Astrocyte of the cerebellum (primary cell): ENCODE measurements at regions not wholly inside any gene's neighbourhood (a gene's known extent, or its start where the extent isn't known, plus 50 kb on each side); places are given as distances from the start of the nearest gene placed in this dataset.

ENCODE experiments used
- DNase-seq: peaks from one replicate; pipeline ENCODE4 v3.0.0-alpha.2; 2011; ENCODE audit warnings: low read depth
- H3K4me3 ChIP-seq: 2 replicates; pipeline ENCODE4 v1.5.1; 2011; ENCODE audit warnings: mild to moderate bottlenecking, low read depth, low read length, moderate library complexity
- CTCF ChIP-seq: IDR thresholded peaks from 2 replicates; pipeline ENCODE4 v1.5.1; 2012; ENCODE audit warnings: low read length, low read depth, moderate library complexity, mild to moderate bottlenecking; ENCODE audit errors: missing control alignments
- in situ Hi-C: cut with HindIII; loops from 2 replicates; pipeline ENCODE4 v1.10.0; 2017; ENCODE audit warnings: low sequenced_read_pairs

GRCh38 chr2:204251158-204251997 lies 293.9 kb upstream of the PARD3B start:
- H3K4me3 ChIP-seq: no peak overlapping the region
- in situ Hi-C loops: no loop called here
- TF ChIP-seq CTCF: no peak
- no peak for DNase-seq

- no peak for DNase-seq
- no peak for TF ChIP-seq CTCF
- in situ Hi-C loops: no loop called here
- H3K4me3 ChIP-seq: no peak overlapping the region
Measured at GRCh38 chr2:204251998-204252376, 293.3 kb upstream of the PARD3B start.

GRCh38 chr2:204255071-204255470 lies 290.2 kb upstream of the PARD3B start:
- no peak for TF ChIP-seq CTCF
- DNase-seq: no peak
- in situ Hi-C loops: no loop called here
- no peak overlapping the region for H3K4me3 ChIP-seq

GRCh38 chr2:204255526-204255925 lies 289.7 kb upstream of the PARD3B start:
- DNase-seq: no peak
- H3K4me3 ChIP-seq: no peak overlapping the region
- no peak for TF ChIP-seq CTCF
- in situ Hi-C loops: no loop called here

GRCh38 chr2:204257781-204258180 lies 287.5 kb upstream of the PARD3B start:
- H3K4me3 ChIP-seq: no peak overlapping the region
- TF ChIP-seq CTCF: no peak
- no peak for DNase-seq
- in situ Hi-C loops: no loop called here

- no peak for DNase-seq
- in situ Hi-C loops: no loop called here
- TF ChIP-seq CTCF: no peak
- H3K4me3 ChIP-seq: no peak overlapping the region
Measured at GRCh38 chr2:204258890-204259289, 286.4 kb upstream of the PARD3B start.
